H9 (cell line): ENCODE measurements at regions not wholly inside any gene's neighbourhood (a gene's known extent, or its start where the extent isn't known, plus 50 kb on each side); places are given as distances from the start of the nearest gene placed in this dataset.
A peak's percentile ranks its signal among the peaks of the same experiment; 100 is the strongest.

Experiments
- DNase-seq: peaks from one replicate; pipeline ENCODE4 v3.0.0-alpha.2; 2017
- H2AFZ ChIP-seq: one replicate; pipeline ENCODE4 v1.6.1; 2013; ENCODE audit warnings: mild to moderate bottlenecking, low read length, control low read depth, moderate library complexity
- H2AK5ac ChIP-seq: 2 replicates; pipeline ENCODE4 v1.6.1; 2013; ENCODE audit warnings: low read length, control low read depth, mixed read lengths; ENCODE audit not compliant: insufficient read length
- H2BK120ac ChIP-seq: one replicate; pipeline ENCODE4 v1.6.1; 2013; ENCODE audit warnings: low read depth, mild to moderate bottlenecking, low read length, control low read depth, inconsistent platforms; ENCODE audit not compliant: poor library complexity, severe bottlenecking
- H2BK12ac ChIP-seq: 2 replicates; pipeline ENCODE4 v1.6.1; 2013; ENCODE audit warnings: low read length, control low read depth, mixed read lengths, low read depth; ENCODE audit not compliant: insufficient read length
- H2BK15ac ChIP-seq: 2 replicates; pipeline ENCODE4 v1.6.1; 2013; ENCODE audit warnings: low read depth, low read length, control low read depth
- H2BK20ac ChIP-seq: one replicate; pipeline ENCODE4 v1.6.1; 2013; ENCODE audit warnings: low read depth, mild to moderate bottlenecking, low read length, control low read depth, inconsistent platforms; ENCODE audit not compliant: poor library complexity, severe bottlenecking
- H2BK5ac ChIP-seq: 2 replicates; pipeline ENCODE4 v1.6.1; 2013; ENCODE audit warnings: low read length, control low read depth, mixed read lengths; ENCODE audit not compliant: insufficient read length
- H3K14ac ChIP-seq: 2 replicates; pipeline ENCODE4 v1.6.1; 2013; ENCODE audit warnings: low read length, control low read depth; ENCODE audit not compliant: insufficient read depth
- H3K18ac ChIP-seq: 2 replicates; pipeline ENCODE4 v1.6.1; 2013; ENCODE audit warnings: low read depth, mild to moderate bottlenecking, mixed read lengths, low read length, control low read depth; ENCODE audit not compliant: insufficient read length
- H3K23ac ChIP-seq: 2 replicates; pipeline ENCODE4 v1.6.1; 2013; ENCODE audit warnings: low read length, control low read depth, mixed read lengths, low read depth; ENCODE audit not compliant: insufficient read length
- H3K23me2 ChIP-seq: 2 replicates; pipeline ENCODE4 v1.6.1; 2013; ENCODE audit warnings: low read depth, mild to moderate bottlenecking, mixed read lengths, low read length, control low read depth; ENCODE audit not compliant: insufficient read length, poor library complexity, severe bottlenecking
- H3K27ac ChIP-seq: 2 replicates; pipeline ENCODE4 v1.5.1; 2013; ENCODE audit warnings: low read length, control low read depth, mixed read lengths, low read depth; ENCODE audit not compliant: insufficient read length
- H3K27me3 ChIP-seq: 2 replicates; pipeline ENCODE4 v1.6.1; 2013; ENCODE audit warnings: low read length, control low read depth, inconsistent platforms; ENCODE audit not compliant: insufficient read depth
- H3K4ac ChIP-seq: 2 replicates; pipeline ENCODE4 v1.6.1; 2013; ENCODE audit warnings: low read depth, mild to moderate bottlenecking, control low read depth, inconsistent platforms, low read length, moderate library complexity
- H3K4me1 ChIP-seq: 2 replicates; pipeline ENCODE4 v1.6.1; 2013; ENCODE audit warnings: low read length, control low read depth, inconsistent platforms; ENCODE audit not compliant: insufficient read depth
- H3K4me2 ChIP-seq: 2 replicates; pipeline ENCODE4 v1.6.1; 2013; ENCODE audit warnings: low read length, control low read depth, mixed read lengths; ENCODE audit not compliant: insufficient read length, insufficient read depth
- H3K56ac ChIP-seq: 2 replicates; pipeline ENCODE4 v1.6.1; 2013; ENCODE audit warnings: low read depth, mild to moderate bottlenecking, mixed read lengths, low read length, control low read depth; ENCODE audit not compliant: insufficient read length
- H3K79me1 ChIP-seq: 2 replicates; pipeline ENCODE4 v1.6.1; 2013; ENCODE audit warnings: low read depth, mild to moderate bottlenecking, moderate library complexity, low read length, control low read depth, inconsistent platforms; ENCODE audit not compliant: insufficient read depth, poor library complexity, severe bottlenecking
- H3K79me2 ChIP-seq: 2 replicates; pipeline ENCODE4 v1.6.1; 2013; ENCODE audit warnings: low read length, control low read depth, inconsistent platforms; ENCODE audit not compliant: insufficient read depth
- H3K9ac ChIP-seq: 2 replicates; pipeline ENCODE4 v1.6.1; 2013; ENCODE audit warnings: low read length, control low read depth, mixed read lengths; ENCODE audit not compliant: insufficient read length; ENCODE audit errors: extremely low read depth
- H3K9me3 ChIP-seq: one replicate; pipeline ENCODE4 v1.6.1; 2013; ENCODE audit warnings: low read depth, low read length, inconsistent platforms; ENCODE audit not compliant: control insufficient read depth
- H3T11ph ChIP-seq: one replicate; pipeline ENCODE4 v1.6.1; 2013; ENCODE audit warnings: mild to moderate bottlenecking, low read length, control low read depth, inconsistent platforms
- H4K20me1 ChIP-seq: one replicate; pipeline ENCODE4 v1.6.1; 2013; ENCODE audit not compliant: control insufficient read depth, insufficient read length, insufficient read depth
- H4K5ac ChIP-seq: 2 replicates; pipeline ENCODE4 v1.6.1; 2013; ENCODE audit warnings: low read depth, mild to moderate bottlenecking, mixed read lengths, low read length, control low read depth; ENCODE audit not compliant: insufficient read length
- H4K8ac ChIP-seq: replicated peaks from 2 replicates; pipeline ENCODE4 v1.6.1; 2013; ENCODE audit warnings: low read length, control low read depth, mixed read lengths, low read depth; ENCODE audit not compliant: insufficient read length
- H4K91ac ChIP-seq: 2 replicates; pipeline ENCODE4 v1.6.1; 2013; ENCODE audit warnings: low read depth, mild to moderate bottlenecking, moderate library complexity, mixed read lengths, low read length, control low read depth; ENCODE audit not compliant: insufficient read length
- H3K27ac Mint-ChIP-seq, 3 experiments: 2 replicates in 2 of 3; 3 replicates in 1 of 3; pipeline ENCODE4 v1.8.0; 2020 to 2021; ENCODE audit warnings: mixed read lengths in 3 of 3, mild to moderate bottlenecking in 1 of 3, moderate library complexity in 1 of 3
- H3K27me3 Mint-ChIP-seq: 2 replicates; pipeline ENCODE4 v1.8.0; 2021; ENCODE audit warnings: low read depth, mild to moderate bottlenecking, moderate library complexity, mixed read lengths
- H3K36me3 Mint-ChIP-seq, 3 experiments: 2 replicates in 2 of 3; 3 replicates in 1 of 3; pipeline ENCODE4 v1.8.0; 2020 to 2021; ENCODE audit warnings: low read depth in 3 of 3, mixed read lengths in 3 of 3; ENCODE audit not compliant: insufficient read depth in 1 of 3
- H3K4me1 Mint-ChIP-seq, 2 experiments: 2 replicates each; pipeline ENCODE4 v1.8.0; 2020; ENCODE audit warnings: mixed read lengths in 2 of 2
- H3K4me3 Mint-ChIP-seq, 2 experiments: 2 replicates in 1 of 2; 3 replicates in 1 of 2; pipeline ENCODE4 v1.8.0; 2020 to 2021; ENCODE audit warnings: mild to moderate bottlenecking in 2 of 2, mixed read lengths in 2 of 2, moderate library complexity in 1 of 2
- H3K9me3 Mint-ChIP-seq, 2 experiments: 2 replicates in 1 of 2; 3 replicates in 1 of 2; pipeline ENCODE4 v1.8.0; 2020; ENCODE audit warnings: mild to moderate bottlenecking in 2 of 2, mixed read lengths in 2 of 2, moderate library complexity in 1 of 2
- WGBS: extraction: QIAGEN DNeasy Blood & Tissue Kit; methylation state at CpG from one replicate; pipeline ENCODE4 v1.1.7; 2013; ENCODE audit warnings: missing lambda C conversion rate, low lambda C conversion rate, mixed read lengths; ENCODE audit not compliant: insufficient read length; ENCODE audit errors: extremely low coverage; 5-methylcytosine and 5-hydroxymethylcytosine counted together
- TF ChIP-seq, protein P1 (sequence below): fragments of 200-600 bp; sonication (generic); conservative IDR thresholded peaks from 3 replicates; pipeline ENCODE4 v1.8.0; 2021; ENCODE audit warnings: antibody characterized with exemption, mild to moderate bottlenecking

- no peak overlapping the region for H3K4me2 ChIP-seq
- no peaks in the 10 kb centered on the region for H4K20me1 ChIP-seq
- H4K5ac ChIP-seq: no peak overlapping the region
- H3K14ac ChIP-seq: no peak overlapping the region
- no peak overlapping the region for H3K23ac ChIP-seq
- H3K27ac ChIP-seq: no peak overlapping the region
- no peaks in the 10 kb centered on the region for H3K9me3 ChIP-seq
- H3K4ac ChIP-seq: no peak overlapping the region
- H2AFZ ChIP-seq: no peak overlapping the region
- H3K56ac ChIP-seq: no peak overlapping the region
- no peaks in the 10 kb centered on the region for H3K79me2 ChIP-seq
- no peaks in the 10 kb centered on the region for H3K4me1 ChIP-seq
- no peaks in the 10 kb centered on the region for H3K36me3 Mint-ChIP-seq
- no peak overlapping the region for H2BK120ac ChIP-seq
- no peak overlapping the region for H4K91ac ChIP-seq
- DNase-seq: peak; percentile 29
- H2AK5ac ChIP-seq: no peak overlapping the region
- H3K23me2 ChIP-seq: no peaks in the 10 kb centered on the region
- no peak overlapping the region for H2BK15ac ChIP-seq
- TF ChIP-seq, protein P1, sequence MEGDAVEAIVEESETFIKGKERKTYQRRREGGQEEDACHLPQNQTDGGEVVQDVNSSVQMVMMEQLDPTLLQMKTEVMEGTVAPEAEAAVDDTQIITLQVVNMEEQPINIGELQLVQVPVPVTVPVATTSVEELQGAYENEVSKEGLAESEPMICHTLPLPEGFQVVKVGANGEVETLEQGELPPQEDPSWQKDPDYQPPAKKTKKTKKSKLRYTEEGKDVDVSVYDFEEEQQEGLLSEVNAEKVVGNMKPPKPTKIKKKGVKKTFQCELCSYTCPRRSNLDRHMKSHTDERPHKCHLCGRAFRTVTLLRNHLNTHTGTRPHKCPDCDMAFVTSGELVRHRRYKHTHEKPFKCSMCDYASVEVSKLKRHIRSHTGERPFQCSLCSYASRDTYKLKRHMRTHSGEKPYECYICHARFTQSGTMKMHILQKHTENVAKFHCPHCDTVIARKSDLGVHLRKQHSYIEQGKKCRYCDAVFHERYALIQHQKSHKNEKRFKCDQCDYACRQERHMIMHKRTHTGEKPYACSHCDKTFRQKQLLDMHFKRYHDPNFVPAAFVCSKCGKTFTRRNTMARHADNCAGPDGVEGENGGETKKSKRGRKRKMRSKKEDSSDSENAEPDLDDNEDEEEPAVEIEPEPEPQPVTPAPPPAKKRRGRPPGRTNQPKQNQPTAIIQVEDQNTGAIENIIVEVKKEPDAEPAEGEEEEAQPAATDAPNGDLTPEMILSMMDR: peak; percentile 26; the same call in 2 of the 3 replicates
- H3K9ac ChIP-seq: no peak overlapping the region
- no peaks in the 10 kb centered on the region; a peak in 1 of 5 replicates for H3K9me3 Mint-ChIP-seq
- no peak overlapping the region for H3K27ac Mint-ChIP-seq
- no peak overlapping the region for H2BK20ac ChIP-seq
- WGBS: no CpG with 5 or more reads among the region's 5 CpGs
- H3K4me3 Mint-ChIP-seq: no peak overlapping the region
- no peaks in the 10 kb centered on the region for H3K27me3 Mint-ChIP-seq
- no peak overlapping the region for H2BK12ac ChIP-seq
- H3K4me1 Mint-ChIP-seq: no peaks in the 10 kb centered on the region; a peak in 1 of 4 replicates
- H3K79me1 ChIP-seq: no peaks in the 10 kb centered on the region
- H3K18ac ChIP-seq: no peak overlapping the region
- H3T11ph ChIP-seq: no peak overlapping the region
- peak overlapping the region; percentile 18 for H4K8ac ChIP-seq
- no peak overlapping the region for H2BK5ac ChIP-seq
- H3K27me3 ChIP-seq: no peaks in the 10 kb centered on the region
Observed at GRCh38 chr4:170464614-170465197, 374.9 kb upstream of the AADAT start.
